ENCODE measurements at regions not wholly inside any gene's neighbourhood (a gene's known extent, or its start where the extent isn't known, plus 50 kb on each side); places are given as distances from the start of the nearest gene placed in this dataset.

GRCh38 chr13:71068041-71068440, 799.0 kb downstream of the DACH1 start:
- DNase-seq: no peak

GRCh38 chr13:71067165-71067815, 799.7 kb downstream of the DACH1 start:
- DNase-seq: no peak

GRCh38 chr13:71056581-71056980, 810.4 kb downstream of the DACH1 start:
- DNase-seq: no peak

GRCh38 chr13:71055644-71056043, 811.4 kb downstream of the DACH1 start:
- no peak for DNase-seq

GRCh38 chr13:71055047-71055446, 812.0 kb downstream of the DACH1 start:
- DNase-seq: no peak

- no peak for DNase-seq
These were observed 812.6 kb downstream of the DACH1 start for GRCh38 chr13:71054358-71054757.

GRCh38 chr13:71051573-71051972, 815.4 kb downstream of the DACH1 start:
- no peak for DNase-seq

- DNase-seq: no peak
These were observed 820.5 kb downstream of the DACH1 start for GRCh38 chr13:71046360-71047079.

GRCh38 chr13:71045101-71045500, 821.9 kb downstream of the DACH1 start:
- DNase-seq: no peak

- no peak for DNase-seq
These were observed 827.6 kb downstream of the DACH1 start for GRCh38 chr13:71039440-71039839.

GRCh38 chr13:71034018-71034417, 833.0 kb downstream of the DACH1 start:
- DNase-seq: no peak

GRCh38 chr13:71033026-71033425, 834.0 kb downstream of the DACH1 start:
- no peak for DNase-seq

- no peak for DNase-seq
These were observed 836.2 kb downstream of the DACH1 start for GRCh38 chr13:71030784-71031183.

GRCh38 chr13:71028884-71029283, 838.1 kb downstream of the DACH1 start:
- DNase-seq: no peak

GRCh38 chr13:71021825-71022422, 845.1 kb downstream of the DACH1 start:
- peak; percentile 1 for DNase-seq

- no peak for DNase-seq
These were observed 848.0 kb downstream of the DACH1 start for GRCh38 chr13:71018995-71019394.

- DNase-seq: no peak
These were observed 848.5 kb downstream of the DACH1 start for GRCh38 chr13:71018544-71018943.

- no peak for DNase-seq
These were observed 849.4 kb downstream of the DACH1 start for GRCh38 chr13:71017607-71018006.

- no peak for DNase-seq
These were observed 851.5 kb downstream of the DACH1 start for GRCh38 chr13:71015516-71015915.

- no peak for DNase-seq
These were observed 852.0 kb downstream of the DACH1 start for GRCh38 chr13:71015021-71015420.

- DNase-seq: no peak
These were observed 861.1 kb downstream of the DACH1 start for GRCh38 chr13:71005919-71006318.

GRCh38 chr13:70995338-70995737, 871.7 kb downstream of the DACH1 start:
- DNase-seq: no peak

- DNase-seq: no peak
These were observed 872.8 kb downstream of the DACH1 start for GRCh38 chr13:70994191-70994590.

GRCh38 chr13:70987043-70987442, 878.8 kb upstream of the KLHL1 start:
- DNase-seq: no peak

Measured in fibroblast of skin of abdomen (primary cell).